GM12891 (cell line): ENCODE measurements at regions not wholly inside any gene's neighbourhood (a gene's known extent, or its start where the extent isn't known, plus 50 kb on each side); places are given as distances from the start of the nearest gene placed in this dataset.

ENCODE experiments used
- PAX5 ChIP-seq: IDR thresholded peaks from 2 replicates; pipeline ENCODE4 v1.6.1; 2011; ENCODE audit warnings: low read length, moderate library complexity, mild to moderate bottlenecking; ENCODE audit not compliant: insufficient read depth, severe bottlenecking
- POLR2A ChIP-seq: IDR thresholded peaks from 2 replicates; pipeline ENCODE4 v1.6.1; 2011; ENCODE audit warnings: low read depth, low read length, control low read depth
- POLR2AphosphoS5 ChIP-seq: IDR thresholded peaks from 2 replicates; pipeline ENCODE4 v1.6.1; 2011; ENCODE audit warnings: low read depth, low read length, control low read depth
- TAF1 ChIP-seq: IDR thresholded peaks from 2 replicates; pipeline ENCODE4 v1.6.1; 2011; ENCODE audit warnings: low read depth, low read length, control low read depth

GRCh38 chrX:94053575-94053974, 379.6 kb downstream of the FAM133A start:
- TF ChIP-seq POLR2A (no peak), TAF1 (no peak), POLR2AphosphoS5 (no peak), PAX5 (no peak)
